Chondrocyte (in vitro differentiated cells): ENCODE measurements at regions not wholly inside any gene's neighbourhood (a gene's known extent, or its start where the extent isn't known, plus 50 kb on each side); places are given as distances from the start of the nearest gene placed in this dataset.

Experiments used
- DNase-seq: peaks from one replicate; pipeline ENCODE4 v3.0.0; 2021; ENCODE audit warnings: mixed read lengths, low spot score
- H3K27ac Mint-ChIP-seq: one replicate; pipeline ENCODE4 v1.8.0; 2021; ENCODE audit warnings: mild to moderate bottlenecking, moderate library complexity, mixed read lengths; ENCODE audit not compliant: unreplicated experiment
- H3K27me3 Mint-ChIP-seq: 2 replicates; pipeline ENCODE4 v1.8.0; 2021; ENCODE audit warnings: low read depth, mixed read lengths
- H3K36me3 Mint-ChIP-seq: 2 replicates; pipeline ENCODE4 v1.8.0; 2021; ENCODE audit warnings: low read depth, mixed read lengths
- H3K4me1 Mint-ChIP-seq: 2 replicates; pipeline ENCODE4 v1.8.0; 2021; ENCODE audit warnings: low read depth, mild to moderate bottlenecking, mixed read lengths
- H3K4me3 Mint-ChIP-seq: one replicate; pipeline ENCODE4 v1.8.0; 2021; ENCODE audit warnings: mild to moderate bottlenecking, moderate library complexity, mixed read lengths; ENCODE audit not compliant: unreplicated experiment
- H3K9me3 Mint-ChIP-seq: 2 replicates; pipeline ENCODE4 v1.8.0; 2021; ENCODE audit warnings: low read depth, mixed read lengths
- TF ChIP-seq, protein P1 (sequence below): fragments of 200-600 bp; sonication (generic); IDR thresholded peaks from 2 replicates; pipeline ENCODE4 v1.5.0; 2021; ENCODE audit warnings: antibody characterized with exemption, mild to moderate bottlenecking, moderate library complexity

DNA sequence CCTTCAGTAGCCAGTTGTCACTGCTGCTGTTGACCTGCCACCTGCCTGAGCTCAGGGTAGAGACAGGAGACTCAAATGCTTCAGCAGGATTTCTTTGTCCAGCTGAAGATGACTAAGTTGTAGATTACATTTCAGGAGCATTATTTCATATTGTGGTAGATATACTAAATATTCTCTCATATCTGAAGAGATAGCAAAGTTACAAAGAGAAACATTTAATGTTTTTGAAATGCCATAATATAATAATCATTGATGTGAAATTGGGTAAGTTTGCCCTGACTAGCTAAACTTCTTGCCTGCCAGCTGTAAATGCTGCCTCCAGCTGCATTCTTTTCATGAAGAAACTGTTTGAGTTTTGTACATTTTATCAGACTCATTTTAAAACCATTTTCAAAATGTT is 247.6 kb upstream of the CNKSR2 start:
- Mint-ChIP-seq H3K27me3 (no peaks in the 10 kb centered on the region), H3K9me3 (peaks cover 6% of the 10 kb centered on the region), H3K4me1 (no peaks in the 10 kb centered on the region), H3K4me3 (no peak overlapping the region), H3K36me3 (no peaks in the 10 kb centered on the region), H3K27ac (no peak overlapping the region)
- no peak for DNase-seq
- TF ChIP-seq, protein P1, sequence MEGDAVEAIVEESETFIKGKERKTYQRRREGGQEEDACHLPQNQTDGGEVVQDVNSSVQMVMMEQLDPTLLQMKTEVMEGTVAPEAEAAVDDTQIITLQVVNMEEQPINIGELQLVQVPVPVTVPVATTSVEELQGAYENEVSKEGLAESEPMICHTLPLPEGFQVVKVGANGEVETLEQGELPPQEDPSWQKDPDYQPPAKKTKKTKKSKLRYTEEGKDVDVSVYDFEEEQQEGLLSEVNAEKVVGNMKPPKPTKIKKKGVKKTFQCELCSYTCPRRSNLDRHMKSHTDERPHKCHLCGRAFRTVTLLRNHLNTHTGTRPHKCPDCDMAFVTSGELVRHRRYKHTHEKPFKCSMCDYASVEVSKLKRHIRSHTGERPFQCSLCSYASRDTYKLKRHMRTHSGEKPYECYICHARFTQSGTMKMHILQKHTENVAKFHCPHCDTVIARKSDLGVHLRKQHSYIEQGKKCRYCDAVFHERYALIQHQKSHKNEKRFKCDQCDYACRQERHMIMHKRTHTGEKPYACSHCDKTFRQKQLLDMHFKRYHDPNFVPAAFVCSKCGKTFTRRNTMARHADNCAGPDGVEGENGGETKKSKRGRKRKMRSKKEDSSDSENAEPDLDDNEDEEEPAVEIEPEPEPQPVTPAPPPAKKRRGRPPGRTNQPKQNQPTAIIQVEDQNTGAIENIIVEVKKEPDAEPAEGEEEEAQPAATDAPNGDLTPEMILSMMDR, result no peak

DNA sequence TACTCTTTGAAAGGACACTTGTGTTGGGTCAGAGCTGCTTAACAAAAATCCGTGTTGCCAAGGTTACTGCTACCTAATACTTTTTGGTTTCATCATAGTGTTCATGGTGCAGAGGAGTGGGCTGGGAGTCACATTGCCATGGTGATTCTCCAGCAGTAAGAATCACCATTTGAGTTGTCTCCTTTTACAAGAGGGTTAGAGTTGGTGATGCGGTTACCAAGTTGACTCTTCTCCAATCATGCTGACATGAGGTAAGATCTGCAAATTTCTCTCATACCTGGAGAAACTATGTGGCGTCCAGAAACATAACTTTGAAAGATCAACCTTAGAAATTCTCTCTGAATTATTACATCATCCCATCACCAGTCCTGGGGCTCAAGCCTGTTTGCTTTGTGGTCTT is 242.9 kb upstream of the CNKSR2 start:
- no peak for DNase-seq
- no peak overlapping the region for H3K4me3 Mint-ChIP-seq

DNA sequence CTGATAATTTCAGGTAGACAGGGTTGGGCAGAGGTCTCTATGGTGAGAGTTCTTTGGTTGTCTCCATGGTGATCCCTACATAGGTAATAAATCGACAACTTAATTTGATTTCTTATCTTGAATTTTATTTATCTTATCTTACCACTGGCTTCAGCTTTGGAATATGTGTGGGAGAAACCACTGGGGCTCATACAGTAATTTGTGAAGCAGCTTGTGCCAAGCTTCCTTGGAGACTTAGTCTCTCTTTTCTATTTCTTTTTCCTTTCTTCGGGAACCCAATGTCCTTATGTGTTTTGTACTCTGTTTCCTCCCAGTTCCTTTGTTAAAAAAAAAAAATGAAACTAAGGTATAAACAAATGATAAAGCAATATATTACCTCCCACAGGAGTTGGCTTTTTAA is 242.4 kb upstream of the CNKSR2 start:
- Mint-ChIP-seq H3K27ac (no peak overlapping the region), H3K4me1 (no peaks in the 10 kb centered on the region), H3K36me3 (no peaks in the 10 kb centered on the region), H3K4me3 (no peak overlapping the region), H3K9me3 (peaks cover 14% of the 10 kb centered on the region), H3K27me3 (no peaks in the 10 kb centered on the region)
- TF ChIP-seq, protein P1, result no peak
- no peak for DNase-seq

More for the DNA sequence above, 242.9 kb upstream of the CNKSR2 start:
- Mint-ChIP-seq H3K27me3 (no peaks in the 10 kb centered on the region), H3K9me3 (peaks cover 14% of the 10 kb centered on the region), H3K4me1 (no peaks in the 10 kb centered on the region), H3K36me3 (no peaks in the 10 kb centered on the region), H3K27ac (no peak overlapping the region)
- TF ChIP-seq, protein P1, result no peak

DNA sequence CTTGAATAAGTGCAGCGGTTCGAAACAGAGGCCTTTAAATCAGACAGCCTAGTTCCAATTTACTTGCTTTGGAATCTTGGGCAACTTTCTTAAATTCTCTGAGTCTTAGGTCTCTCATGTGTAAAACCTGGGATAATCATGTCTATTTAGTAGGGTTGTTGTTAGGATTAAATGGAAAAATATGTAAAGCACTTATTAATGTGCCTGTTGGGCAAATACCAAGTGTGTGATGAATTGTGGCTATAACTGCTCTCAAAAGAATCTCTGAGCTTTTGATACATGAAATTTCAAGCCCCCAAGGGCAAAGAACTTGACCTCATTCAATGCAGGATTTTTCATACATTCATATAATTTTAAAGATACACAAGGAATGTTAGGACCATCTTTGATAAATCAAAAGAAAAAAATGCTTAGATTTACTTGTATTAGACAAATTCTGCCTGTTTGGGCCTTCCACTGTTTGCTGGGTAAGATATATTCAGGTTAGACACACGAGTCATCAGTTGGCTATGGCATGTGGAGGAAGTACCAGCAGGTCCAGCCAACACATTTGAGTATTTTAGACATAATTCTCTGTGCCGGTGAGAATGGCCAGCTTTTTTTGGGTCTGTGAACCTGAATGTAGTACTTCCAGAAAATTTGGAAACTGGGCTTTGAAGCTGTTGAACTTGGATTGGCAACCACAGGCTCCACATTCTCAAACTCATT is 241.4 kb upstream of the CNKSR2 start:
- TF ChIP-seq, protein P1, result no peak
- no peak for DNase-seq
- H3K27ac Mint-ChIP-seq, result no peak overlapping the region
- no peaks in the 10 kb centered on the region for H3K4me1 Mint-ChIP-seq
- peaks cover 14% of the 10 kb centered on the region for H3K9me3 Mint-ChIP-seq
- no peaks in the 10 kb centered on the region for H3K36me3 Mint-ChIP-seq
- no peaks in the 10 kb centered on the region for H3K27me3 Mint-ChIP-seq
- no peak overlapping the region for H3K4me3 Mint-ChIP-seq

DNA sequence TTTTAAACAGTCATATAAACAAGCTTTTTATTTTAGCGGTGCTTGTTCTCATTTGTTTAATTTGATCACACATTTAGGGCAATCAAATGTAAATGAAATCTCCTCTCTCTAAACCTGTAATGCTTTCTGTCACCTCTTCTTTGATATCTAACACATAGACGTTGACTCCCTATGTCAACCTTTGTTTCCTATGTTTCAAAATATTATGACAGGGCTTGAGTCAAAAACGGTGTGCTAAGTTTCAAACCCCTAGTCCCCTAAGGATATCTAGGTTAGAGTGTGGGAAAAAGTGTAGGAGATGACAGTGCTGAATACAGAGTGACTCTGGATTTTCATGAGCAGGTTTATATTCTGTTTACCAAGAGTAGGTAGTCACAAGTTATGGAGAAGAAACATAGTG is 224.0 kb upstream of the CNKSR2 start:
- Mint-ChIP-seq H3K27ac (no peak overlapping the region), H3K36me3 (peaks cover 1% of the 10 kb centered on the region)

More for the DNA sequence above, 224.0 kb upstream of the CNKSR2 start:
- no peaks in the 10 kb centered on the region for H3K9me3 Mint-ChIP-seq
- DNase-seq, result no peak
- H3K4me3 Mint-ChIP-seq, result no peak overlapping the region
- H3K4me1 Mint-ChIP-seq, result peaks cover 11% of the 10 kb centered on the region
- peaks cover 10% of the 10 kb centered on the region for H3K27me3 Mint-ChIP-seq
- TF ChIP-seq, protein P1, result no peak
